ENCODE measurements at regions not wholly inside any gene's neighbourhood (a gene's known extent, or its start where the extent isn't known, plus 50 kb on each side); places are given as distances from the start of the nearest gene placed in this dataset.

DNA sequence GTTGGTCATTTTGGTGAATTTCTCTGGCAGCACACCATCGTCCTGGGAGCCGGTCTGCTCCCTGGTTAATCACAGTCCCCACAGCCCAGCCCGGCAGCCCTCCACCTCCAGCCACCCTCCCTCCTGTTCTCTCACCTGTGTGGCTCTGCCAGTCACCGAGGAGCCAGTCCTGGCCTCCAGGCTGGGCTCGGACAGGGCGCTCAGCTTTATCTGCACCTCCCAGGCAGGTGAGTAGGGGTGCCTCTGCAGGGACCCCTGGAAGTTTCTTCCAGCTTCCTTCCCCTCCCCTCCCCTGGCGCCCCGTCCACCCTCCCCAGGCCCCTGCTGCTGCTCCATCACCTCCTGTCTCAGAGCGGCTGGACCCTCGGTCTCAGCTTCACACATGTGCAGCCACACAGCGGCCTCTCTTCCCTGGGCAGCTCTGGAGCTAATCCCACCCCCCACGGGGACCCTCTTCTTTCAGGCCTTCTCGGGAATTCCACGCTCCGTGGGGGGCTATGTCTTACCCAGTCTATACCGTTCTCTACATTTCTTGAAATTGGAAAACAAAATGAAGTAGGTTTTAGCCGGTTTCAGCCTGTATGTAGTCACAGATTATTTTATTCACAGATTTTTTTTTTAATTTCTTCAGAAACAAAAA is 213.9 kb upstream of the PPP2R2D start:
- Histone ChIP-seq H3K36me3 (ENCODE audit: control insufficient read depth, insufficient read depth, low read length) (no peaks in the 10 kb centered on the region), H3K4me3 (ENCODE audit: low read depth, low read length) (no peak overlapping the region), H3K27me3 (ENCODE audit: control insufficient read depth, insufficient read depth, low read length) (no peaks in the 10 kb centered on the region)
- DNase-seq (ENCODE audit: low read depth) = no peak
- no peak for TF ChIP-seq CTCF (IDR thresholded peaks at IDR 0.05; ENCODE audit: insufficient read depth, low read length, poor library complexity, severe bottlenecking)

GRCh38 chr10:131688304-131688703 is 212.5 kb upstream of the PPP2R2D start:
- no peak for DNase-seq (ENCODE audit: low read depth)
- no peak for TF ChIP-seq CTCF (IDR thresholded peaks at IDR 0.05; ENCODE audit: insufficient read depth, low read length, poor library complexity, severe bottlenecking)
- H3K4me3 ChIP-seq (ENCODE audit: low read depth, low read length) = no peak overlapping the region
- no peaks in the 10 kb centered on the region for H3K27me3 ChIP-seq (ENCODE audit: control insufficient read depth, insufficient read depth, low read length)
- no peaks in the 10 kb centered on the region for H3K36me3 ChIP-seq (ENCODE audit: control insufficient read depth, insufficient read depth, low read length)

DNA sequence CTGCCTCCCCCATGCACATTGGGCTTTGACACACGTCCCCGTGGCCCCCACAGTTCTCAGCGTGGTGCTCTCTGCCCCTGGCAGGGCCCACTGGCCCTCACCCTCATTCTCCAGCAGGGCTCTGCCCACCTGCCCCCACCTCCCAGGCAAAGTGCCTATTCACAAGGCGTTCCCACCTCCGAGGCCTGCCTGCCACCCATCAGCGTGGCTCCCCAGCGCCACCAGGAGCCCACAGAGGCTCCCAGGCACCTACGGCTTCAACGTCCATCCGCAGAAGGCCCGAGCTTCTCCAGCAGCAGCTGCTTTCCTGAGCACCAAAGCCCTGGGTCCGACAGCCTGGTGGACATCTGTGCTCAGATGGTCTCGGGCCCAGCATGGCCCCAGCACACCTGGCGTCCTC is 211.8 kb upstream of the PPP2R2D start:
- no peak overlapping the region for H3K4me3 ChIP-seq (ENCODE audit: low read depth, low read length)
- H3K27me3 ChIP-seq (ENCODE audit: control insufficient read depth, insufficient read depth, low read length) = no peaks in the 10 kb centered on the region
- TF ChIP-seq CTCF (IDR thresholded peaks at IDR 0.05; ENCODE audit: insufficient read depth, low read length, poor library complexity, severe bottlenecking) = no peak
- no peak for DNase-seq (ENCODE audit: low read depth)
- H3K36me3 ChIP-seq (ENCODE audit: control insufficient read depth, insufficient read depth, low read length) = no peaks in the 10 kb centered on the region

GRCh38 chr10:131689486-131689885 is 211.3 kb upstream of the PPP2R2D start:
- no peak for DNase-seq (ENCODE audit: low read depth)
- Histone ChIP-seq H3K27me3 (ENCODE audit: control insufficient read depth, insufficient read depth, low read length) (no peaks in the 10 kb centered on the region), H3K4me3 (ENCODE audit: low read depth, low read length) (no peak overlapping the region), H3K36me3 (ENCODE audit: control insufficient read depth, insufficient read depth, low read length) (no peaks in the 10 kb centered on the region)
- no peak for TF ChIP-seq CTCF (IDR thresholded peaks at IDR 0.05; ENCODE audit: insufficient read depth, low read length, poor library complexity, severe bottlenecking)

DNA sequence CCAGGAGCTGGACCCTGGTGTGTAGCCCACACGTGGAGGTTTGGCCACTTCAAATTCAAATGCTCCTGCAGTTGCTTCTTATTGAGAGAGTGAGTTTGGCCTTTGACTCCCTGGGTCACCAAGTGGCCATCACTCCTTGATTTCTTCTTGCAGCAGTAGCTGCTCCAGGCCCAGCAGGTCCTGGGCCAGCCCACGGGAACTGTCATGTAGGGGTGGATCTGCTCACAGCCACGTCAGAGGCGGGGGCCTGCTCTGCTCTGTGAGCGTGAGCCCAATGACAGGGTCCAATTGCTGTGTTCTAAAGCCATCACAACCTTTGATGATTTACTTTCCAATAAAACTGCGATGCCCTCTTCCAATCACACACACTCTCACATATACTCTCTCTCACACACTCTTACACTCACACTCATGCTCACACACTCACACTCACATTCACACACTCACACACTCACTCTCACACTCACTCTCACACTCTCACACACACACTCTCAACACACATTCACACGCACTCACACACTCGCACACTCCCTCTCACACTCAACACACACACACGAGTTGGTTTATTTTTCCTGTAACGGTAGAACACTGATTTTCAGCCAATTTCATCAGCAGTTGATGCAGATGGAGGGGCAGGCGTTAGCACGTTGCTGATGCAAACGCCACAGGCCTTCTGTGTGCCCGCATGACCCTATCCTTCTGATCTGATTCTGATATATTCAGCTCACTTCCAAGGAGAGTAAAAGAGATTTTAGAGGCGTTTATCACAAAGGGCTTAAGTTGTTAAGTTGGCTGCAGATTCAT is 210.7 kb upstream of the PPP2R2D start:
- DNase-seq (ENCODE audit: low read depth) = no peak
- H3K36me3 ChIP-seq (ENCODE audit: control insufficient read depth, insufficient read depth, low read length) = no peaks in the 10 kb centered on the region
- H3K4me3 ChIP-seq (ENCODE audit: low read depth, low read length) = no peak overlapping the region
- H3K27me3 ChIP-seq (ENCODE audit: control insufficient read depth, insufficient read depth, low read length) = no peaks in the 10 kb centered on the region
- TF ChIP-seq CTCF (IDR thresholded peaks at IDR 0.05; ENCODE audit: insufficient read depth, low read length, poor library complexity, severe bottlenecking) = no peak

Measured in kidney epithelial cell (primary cell).